ENCODE measurements at regions not wholly inside any gene's neighbourhood (a gene's known extent, or its start where the extent isn't known, plus 50 kb on each side); places are given as distances from the start of the nearest gene placed in this dataset.

DNA sequence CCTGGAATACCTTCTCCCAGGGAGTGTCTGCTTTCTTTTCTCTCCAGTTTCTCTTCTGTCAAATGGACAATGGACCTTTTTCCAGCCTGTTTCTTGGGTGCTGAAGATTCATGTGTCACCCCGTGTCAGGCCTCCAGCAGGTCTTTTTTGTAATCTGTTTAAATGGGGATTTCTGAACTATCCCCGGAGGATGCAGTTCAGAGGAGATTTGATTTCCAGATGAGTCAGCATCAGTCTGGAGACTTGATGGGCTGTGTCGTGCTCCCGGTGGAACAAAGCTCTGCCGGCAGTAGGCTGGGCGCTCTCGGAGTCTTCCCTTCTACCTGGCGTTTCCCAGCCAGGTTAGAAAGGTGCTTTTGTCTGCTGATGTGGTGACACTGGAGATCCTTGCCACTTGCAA lies 440.6 kb downstream of the HS3ST3B1 start:
- H3K9me3 ChIP-seq (ENCODE audit: low read length), result no peaks in the 10 kb centered on the region
- no peaks in the 10 kb centered on the region for H4K20me1 ChIP-seq (ENCODE audit: insufficient read depth)
- H3K79me2 ChIP-seq (replicated peaks; ENCODE audit: insufficient read depth, low read length), result no peaks in the 10 kb centered on the region
- no peaks in the 10 kb centered on the region for H3K36me3 ChIP-seq (ENCODE audit: insufficient read depth, low read length)
- H3K4me2 ChIP-seq (ENCODE audit: low read length), result no peak overlapping the region
- no peak overlapping the region for H2AFZ ChIP-seq (ENCODE audit: low read depth, low read length)
- H3K27ac ChIP-seq (ENCODE audit: low read length), result no peak overlapping the region
- H3K4me3 ChIP-seq (ENCODE audit: low read length), result no peak overlapping the region
- TF ChIP-seq EZH2 (IDR thresholded peaks at IDR 0.05; ENCODE audit: borderline replicate concordance, insufficient read depth, low read length, poor library complexity, severe bottlenecking) (no peak), RAD21 (conservative IDR thresholded peaks at IDR 0.05) (no peak), MXI1 (conservative IDR thresholded peaks at IDR 0.05; ENCODE audit: poor library complexity, severe bottlenecking) (no peak), EP300 (conservative IDR thresholded peaks at IDR 0.05; ENCODE audit: poor library complexity, severe bottlenecking) (no peak), SMC3 (conservative IDR thresholded peaks at IDR 0.05; ENCODE audit: poor library complexity) (no peak), POLR2AphosphoS5 (IDR thresholded peaks at IDR 0.05) (no peak), TAF1 (IDR thresholded peaks at IDR 0.05; ENCODE audit: low read depth) (no peak)
- TF ChIP-seq, protein P1, sequence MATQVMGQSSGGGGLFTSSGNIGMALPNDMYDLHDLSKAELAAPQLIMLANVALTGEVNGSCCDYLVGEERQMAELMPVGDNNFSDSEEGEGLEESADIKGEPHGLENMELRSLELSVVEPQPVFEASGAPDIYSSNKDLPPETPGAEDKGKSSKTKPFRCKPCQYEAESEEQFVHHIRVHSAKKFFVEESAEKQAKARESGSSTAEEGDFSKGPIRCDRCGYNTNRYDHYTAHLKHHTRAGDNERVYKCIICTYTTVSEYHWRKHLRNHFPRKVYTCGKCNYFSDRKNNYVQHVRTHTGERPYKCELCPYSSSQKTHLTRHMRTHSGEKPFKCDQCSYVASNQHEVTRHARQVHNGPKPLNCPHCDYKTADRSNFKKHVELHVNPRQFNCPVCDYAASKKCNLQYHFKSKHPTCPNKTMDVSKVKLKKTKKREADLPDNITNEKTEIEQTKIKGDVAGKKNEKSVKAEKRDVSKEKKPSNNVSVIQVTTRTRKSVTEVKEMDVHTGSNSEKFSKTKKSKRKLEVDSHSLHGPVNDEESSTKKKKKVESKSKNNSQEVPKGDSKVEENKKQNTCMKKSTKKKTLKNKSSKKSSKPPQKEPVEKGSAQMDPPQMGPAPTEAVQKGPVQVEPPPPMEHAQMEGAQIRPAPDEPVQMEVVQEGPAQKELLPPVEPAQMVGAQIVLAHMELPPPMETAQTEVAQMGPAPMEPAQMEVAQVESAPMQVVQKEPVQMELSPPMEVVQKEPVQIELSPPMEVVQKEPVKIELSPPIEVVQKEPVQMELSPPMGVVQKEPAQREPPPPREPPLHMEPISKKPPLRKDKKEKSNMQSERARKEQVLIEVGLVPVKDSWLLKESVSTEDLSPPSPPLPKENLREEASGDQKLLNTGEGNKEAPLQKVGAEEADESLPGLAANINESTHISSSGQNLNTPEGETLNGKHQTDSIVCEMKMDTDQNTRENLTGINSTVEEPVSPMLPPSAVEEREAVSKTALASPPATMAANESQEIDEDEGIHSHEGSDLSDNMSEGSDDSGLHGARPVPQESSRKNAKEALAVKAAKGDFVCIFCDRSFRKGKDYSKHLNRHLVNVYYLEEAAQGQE (IDR thresholded peaks at IDR 0.05; ENCODE audit: borderline replicate concordance), result no peak
- TF ChIP-seq, protein P2, sequence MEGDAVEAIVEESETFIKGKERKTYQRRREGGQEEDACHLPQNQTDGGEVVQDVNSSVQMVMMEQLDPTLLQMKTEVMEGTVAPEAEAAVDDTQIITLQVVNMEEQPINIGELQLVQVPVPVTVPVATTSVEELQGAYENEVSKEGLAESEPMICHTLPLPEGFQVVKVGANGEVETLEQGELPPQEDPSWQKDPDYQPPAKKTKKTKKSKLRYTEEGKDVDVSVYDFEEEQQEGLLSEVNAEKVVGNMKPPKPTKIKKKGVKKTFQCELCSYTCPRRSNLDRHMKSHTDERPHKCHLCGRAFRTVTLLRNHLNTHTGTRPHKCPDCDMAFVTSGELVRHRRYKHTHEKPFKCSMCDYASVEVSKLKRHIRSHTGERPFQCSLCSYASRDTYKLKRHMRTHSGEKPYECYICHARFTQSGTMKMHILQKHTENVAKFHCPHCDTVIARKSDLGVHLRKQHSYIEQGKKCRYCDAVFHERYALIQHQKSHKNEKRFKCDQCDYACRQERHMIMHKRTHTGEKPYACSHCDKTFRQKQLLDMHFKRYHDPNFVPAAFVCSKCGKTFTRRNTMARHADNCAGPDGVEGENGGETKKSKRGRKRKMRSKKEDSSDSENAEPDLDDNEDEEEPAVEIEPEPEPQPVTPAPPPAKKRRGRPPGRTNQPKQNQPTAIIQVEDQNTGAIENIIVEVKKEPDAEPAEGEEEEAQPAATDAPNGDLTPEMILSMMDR (IDR thresholded peaks at IDR 0.05; ENCODE audit: poor library complexity, severe bottlenecking), result no peak
- no peaks in the 10 kb centered on the region for H3F3A ChIP-seq (ENCODE audit: insufficient read depth, low read length, poor library complexity, severe bottlenecking)
- no peaks in the 10 kb centered on the region for H3K9me2 ChIP-seq (ENCODE audit: insufficient read depth, low read length)
- no peak overlapping the region for H3K9ac ChIP-seq (ENCODE audit: low read length)
- no peaks in the 10 kb centered on the region for H3K27me3 ChIP-seq (ENCODE audit: insufficient read depth, low read depth, low read length)

DNA sequence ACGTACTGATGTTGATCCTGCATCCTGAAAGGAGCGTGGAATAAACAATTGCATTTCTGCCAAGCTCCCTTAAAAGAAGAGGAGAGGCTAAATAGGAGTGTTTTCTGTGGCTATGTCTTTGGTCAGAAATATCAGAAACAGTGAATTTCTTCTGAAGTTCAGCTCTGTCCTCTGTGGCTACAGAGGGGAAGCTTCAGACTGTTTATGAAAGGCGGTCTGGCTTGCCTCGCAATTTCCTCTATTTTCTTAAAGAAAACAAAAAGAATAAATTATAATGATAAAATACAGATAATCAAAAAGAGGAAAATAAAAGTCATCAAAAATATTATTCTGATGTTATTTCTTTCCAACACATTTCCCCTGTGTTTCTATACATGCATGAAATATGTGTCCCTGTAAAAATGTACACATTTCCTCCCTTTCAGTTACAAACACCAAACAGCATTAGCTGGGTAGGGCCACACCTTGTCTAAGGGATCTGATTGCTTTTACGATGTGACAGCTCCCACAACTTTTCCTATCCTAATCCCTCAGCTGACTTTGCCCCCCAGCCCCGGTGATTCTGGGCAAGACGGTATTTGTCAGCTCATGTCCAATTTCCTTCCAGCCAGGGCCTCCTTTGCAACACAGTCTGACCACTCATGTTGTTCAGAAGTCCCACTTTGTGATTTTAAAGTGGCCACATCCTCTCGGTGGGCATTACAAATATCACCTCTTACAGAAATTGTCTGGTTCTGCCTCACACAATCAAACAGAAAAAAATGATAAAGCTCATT lies 439.0 kb downstream of the HS3ST3B1 start:
- no peak for TF ChIP-seq RAD21 (conservative IDR thresholded peaks at IDR 0.05)
- TF ChIP-seq MXI1 (conservative IDR thresholded peaks at IDR 0.05; ENCODE audit: poor library complexity, severe bottlenecking), result no peak
- TF ChIP-seq, protein P2 (IDR thresholded peaks at IDR 0.05; ENCODE audit: poor library complexity, severe bottlenecking), result no peak
- no peak for TF ChIP-seq EZH2 (IDR thresholded peaks at IDR 0.05; ENCODE audit: borderline replicate concordance, insufficient read depth, low read length, poor library complexity, severe bottlenecking)
- TF ChIP-seq SMC3 (conservative IDR thresholded peaks at IDR 0.05; ENCODE audit: poor library complexity), result no peak
- TF ChIP-seq POLR2AphosphoS5 (IDR thresholded peaks at IDR 0.05), result no peak
- TF ChIP-seq, protein P1 (IDR thresholded peaks at IDR 0.05; ENCODE audit: borderline replicate concordance), result no peak
- no peak for TF ChIP-seq TAF1 (IDR thresholded peaks at IDR 0.05; ENCODE audit: low read depth)
- no peak for TF ChIP-seq EP300 (conservative IDR thresholded peaks at IDR 0.05; ENCODE audit: poor library complexity, severe bottlenecking)
- Histone ChIP-seq H3K79me2 (replicated peaks; ENCODE audit: insufficient read depth, low read length) (no peaks in the 10 kb centered on the region), H4K20me1 (ENCODE audit: insufficient read depth) (no peaks in the 10 kb centered on the region), H3F3A (ENCODE audit: insufficient read depth, low read length, poor library complexity, severe bottlenecking) (no peaks in the 10 kb centered on the region), H3K27ac (ENCODE audit: low read length) (no peak overlapping the region), H3K4me2 (ENCODE audit: low read length) (no peak overlapping the region), H3K9me2 (ENCODE audit: insufficient read depth, low read length) (no peaks in the 10 kb centered on the region), H3K4me3 (ENCODE audit: low read length) (no peak overlapping the region), H3K36me3 (ENCODE audit: insufficient read depth, low read length) (no peaks in the 10 kb centered on the region), H2AFZ (ENCODE audit: low read depth, low read length) (no peak overlapping the region), H3K9me3 (ENCODE audit: low read length) (no peaks in the 10 kb centered on the region), H3K9ac (ENCODE audit: low read length) (no peak overlapping the region), H3K27me3 (ENCODE audit: insufficient read depth, low read depth, low read length) (no peaks in the 10 kb centered on the region)

Measured in neural cell (in vitro differentiated cells).